B cell (primary cell): ENCODE measurements at regions not wholly inside any gene's neighbourhood (a gene's known extent, or its start where the extent isn't known, plus 50 kb on each side); places are given as distances from the start of the nearest gene placed in this dataset.

Experiments used
- EZH2 ChIP-seq: IDR thresholded peaks from 2 replicates; pipeline ENCODE4 v1.6.1; 2012; ENCODE audit warnings: borderline replicate concordance, low read depth, mild to moderate bottlenecking, moderate library complexity, low read length; ENCODE audit not compliant: insufficient read depth, poor library complexity, severe bottlenecking
- TF ChIP-seq, protein P1 (sequence below): fragments of 200-600 bp; IDR thresholded peaks from one replicate; pipeline ENCODE4 v1.8.0; 2022; ENCODE audit warnings: antibody characterized with exemption, mild to moderate bottlenecking

DNA sequence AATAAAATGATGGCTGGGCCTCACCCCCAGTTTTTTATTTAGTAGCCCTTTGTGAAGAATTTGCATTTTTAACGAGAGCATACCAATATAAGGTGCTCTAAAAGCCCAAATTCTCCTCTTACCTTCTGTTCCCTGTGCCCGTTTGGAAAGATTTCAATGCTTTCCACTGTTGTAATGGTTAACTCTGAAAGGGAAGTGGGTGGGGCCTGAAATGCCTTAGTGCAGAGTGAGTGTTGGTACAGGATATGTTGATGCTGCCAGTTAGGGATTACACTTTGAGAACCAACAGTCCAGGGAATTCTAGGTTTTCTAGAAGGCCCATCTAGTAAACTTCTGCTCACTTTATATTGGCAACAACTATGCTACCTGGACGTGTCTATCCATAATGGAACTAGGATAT, 562.7 kb upstream of the NRSN1 start:
- TF ChIP-seq, protein P1, sequence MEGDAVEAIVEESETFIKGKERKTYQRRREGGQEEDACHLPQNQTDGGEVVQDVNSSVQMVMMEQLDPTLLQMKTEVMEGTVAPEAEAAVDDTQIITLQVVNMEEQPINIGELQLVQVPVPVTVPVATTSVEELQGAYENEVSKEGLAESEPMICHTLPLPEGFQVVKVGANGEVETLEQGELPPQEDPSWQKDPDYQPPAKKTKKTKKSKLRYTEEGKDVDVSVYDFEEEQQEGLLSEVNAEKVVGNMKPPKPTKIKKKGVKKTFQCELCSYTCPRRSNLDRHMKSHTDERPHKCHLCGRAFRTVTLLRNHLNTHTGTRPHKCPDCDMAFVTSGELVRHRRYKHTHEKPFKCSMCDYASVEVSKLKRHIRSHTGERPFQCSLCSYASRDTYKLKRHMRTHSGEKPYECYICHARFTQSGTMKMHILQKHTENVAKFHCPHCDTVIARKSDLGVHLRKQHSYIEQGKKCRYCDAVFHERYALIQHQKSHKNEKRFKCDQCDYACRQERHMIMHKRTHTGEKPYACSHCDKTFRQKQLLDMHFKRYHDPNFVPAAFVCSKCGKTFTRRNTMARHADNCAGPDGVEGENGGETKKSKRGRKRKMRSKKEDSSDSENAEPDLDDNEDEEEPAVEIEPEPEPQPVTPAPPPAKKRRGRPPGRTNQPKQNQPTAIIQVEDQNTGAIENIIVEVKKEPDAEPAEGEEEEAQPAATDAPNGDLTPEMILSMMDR: no peak
- no peak for TF ChIP-seq EZH2
